Bronchial epithelial cell (primary cell): ENCODE measurements at regions not wholly inside any gene's neighbourhood (a gene's known extent, or its start where the extent isn't known, plus 50 kb on each side); places are given as distances from the start of the nearest gene placed in this dataset.

ENCODE experiments used
- DNase-seq: peaks from one replicate; pipeline ENCODE4 v3.0.0-alpha.2; 2010; ENCODE audit warnings: low read depth
- FAIRE-seq: peaks from 2 replicates; lab custom pipeline; 2011; peaks lifted over from hg19 to GRCh38; lab: Jason Lieb, UNC
- H3K27me3 ChIP-seq: 2 replicates; pipeline ENCODE4 v1.5.1; 2011; ENCODE audit warnings: low read length; ENCODE audit not compliant: control insufficient read depth, insufficient read depth
- H3K36me3 ChIP-seq: 2 replicates; pipeline ENCODE4 v1.5.1; 2011; ENCODE audit warnings: low read length; ENCODE audit not compliant: control insufficient read depth, insufficient read depth
- H3K4me3 ChIP-seq: 2 replicates; pipeline ENCODE4 v1.5.1; 2011; ENCODE audit warnings: mild to moderate bottlenecking, low read depth, low read length, control low read depth
- CTCF ChIP-seq: IDR thresholded peaks from 2 replicates; pipeline ENCODE4 v1.5.1; 2011; ENCODE audit warnings: mild to moderate bottlenecking, moderate library complexity, low read length, control low read depth, inconsistent platforms; ENCODE audit not compliant: insufficient read depth, severe bottlenecking

DNA sequence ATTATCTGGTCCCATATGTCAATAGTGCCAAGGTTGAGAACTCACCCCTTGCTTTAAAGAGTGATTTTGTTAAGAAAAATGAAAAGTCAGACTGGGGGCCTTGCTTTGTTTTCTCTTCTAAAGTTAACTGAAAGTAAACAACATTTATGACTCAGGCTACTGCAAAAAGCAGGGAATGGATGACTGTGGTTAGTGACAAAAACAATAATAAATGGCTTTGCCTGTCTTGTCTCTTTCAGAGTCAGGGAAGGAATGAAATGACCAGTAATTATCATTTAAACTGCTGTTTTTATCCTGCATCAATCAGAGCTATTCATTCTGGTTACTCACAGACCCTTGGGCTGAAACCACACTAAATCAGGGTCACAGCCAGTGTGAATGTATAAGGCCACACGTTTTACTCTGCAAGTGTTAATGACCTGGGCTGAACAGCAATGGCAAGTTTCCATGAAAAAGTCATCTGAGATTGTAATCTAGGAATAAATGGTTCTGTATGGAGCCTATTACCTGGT is 112.2 kb downstream of the ZNF608 start:
- no peaks in the 10 kb centered on the region for H3K27me3 ChIP-seq
- DNase-seq (no peak), FAIRE-seq (no peak)
- H3K36me3 ChIP-seq, result peaks cover 3% of the 10 kb centered on the region
- no peak for TF ChIP-seq CTCF
- no peak overlapping the region for H3K4me3 ChIP-seq

DNA sequence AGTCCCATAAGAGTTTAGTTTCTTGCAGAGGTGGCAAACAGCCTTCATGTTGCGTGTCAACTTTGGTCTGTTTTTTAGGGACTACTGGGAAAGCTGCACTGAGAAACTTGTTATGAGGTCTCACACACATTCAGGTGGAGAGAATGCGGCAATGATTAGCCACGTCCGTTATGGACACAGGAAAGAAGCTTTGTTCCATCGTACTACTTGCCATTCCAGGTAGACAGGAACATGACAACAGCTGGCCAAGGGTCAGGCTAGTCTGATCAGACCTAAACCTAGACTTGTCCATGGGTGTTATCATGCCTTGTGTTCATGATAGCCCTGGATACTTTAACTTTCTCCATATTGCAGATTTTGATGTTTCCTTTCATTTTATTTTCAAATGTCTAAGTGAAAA is 113.2 kb downstream of the ZNF608 start:
- TF ChIP-seq CTCF, result no peak
- H3K4me3 ChIP-seq, result no peak overlapping the region
- FAIRE-seq, result no peak
- H3K27me3 ChIP-seq, result no peaks in the 10 kb centered on the region
- H3K36me3 ChIP-seq, result no peaks in the 10 kb centered on the region
- DNase-seq, result no peak

DNA sequence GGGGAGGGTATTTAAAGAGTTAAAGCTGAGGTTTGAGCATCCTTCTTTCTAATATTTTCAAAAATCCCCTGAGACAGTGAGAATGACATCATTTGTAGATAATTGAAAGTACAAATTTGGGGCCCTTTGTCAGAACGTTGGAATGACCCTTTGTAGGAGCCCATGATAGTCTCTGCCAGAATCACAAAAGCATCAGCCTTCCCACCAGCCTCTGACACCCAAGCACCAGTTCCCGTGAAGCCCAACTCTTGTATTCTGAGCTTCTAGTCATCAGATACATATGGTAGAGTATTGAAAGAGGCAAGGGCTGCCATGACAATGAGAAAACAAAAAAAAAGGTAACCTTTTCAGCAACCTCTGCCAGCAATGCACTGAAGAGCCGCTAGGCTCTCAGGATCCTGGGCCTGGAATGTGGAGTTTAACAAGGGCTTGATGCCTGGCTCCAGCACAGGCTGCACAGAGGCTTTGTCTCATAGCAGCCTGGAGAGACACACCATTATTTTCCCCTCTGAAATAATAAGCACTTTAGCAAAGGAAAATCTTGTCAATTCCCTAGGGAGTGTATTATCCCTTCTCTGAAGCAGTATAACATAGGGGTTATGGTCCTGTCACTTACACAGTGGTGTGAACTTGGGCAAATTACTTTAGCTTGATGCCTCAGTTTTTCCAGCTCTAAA is 114.4 kb downstream of the ZNF608 start:
- FAIRE-seq (no peak), DNase-seq (no peak)
- Histone ChIP-seq H3K4me3 (no peak overlapping the region), H3K27me3 (no peaks in the 10 kb centered on the region), H3K36me3 (no peaks in the 10 kb centered on the region)
- no peak for TF ChIP-seq CTCF

DNA sequence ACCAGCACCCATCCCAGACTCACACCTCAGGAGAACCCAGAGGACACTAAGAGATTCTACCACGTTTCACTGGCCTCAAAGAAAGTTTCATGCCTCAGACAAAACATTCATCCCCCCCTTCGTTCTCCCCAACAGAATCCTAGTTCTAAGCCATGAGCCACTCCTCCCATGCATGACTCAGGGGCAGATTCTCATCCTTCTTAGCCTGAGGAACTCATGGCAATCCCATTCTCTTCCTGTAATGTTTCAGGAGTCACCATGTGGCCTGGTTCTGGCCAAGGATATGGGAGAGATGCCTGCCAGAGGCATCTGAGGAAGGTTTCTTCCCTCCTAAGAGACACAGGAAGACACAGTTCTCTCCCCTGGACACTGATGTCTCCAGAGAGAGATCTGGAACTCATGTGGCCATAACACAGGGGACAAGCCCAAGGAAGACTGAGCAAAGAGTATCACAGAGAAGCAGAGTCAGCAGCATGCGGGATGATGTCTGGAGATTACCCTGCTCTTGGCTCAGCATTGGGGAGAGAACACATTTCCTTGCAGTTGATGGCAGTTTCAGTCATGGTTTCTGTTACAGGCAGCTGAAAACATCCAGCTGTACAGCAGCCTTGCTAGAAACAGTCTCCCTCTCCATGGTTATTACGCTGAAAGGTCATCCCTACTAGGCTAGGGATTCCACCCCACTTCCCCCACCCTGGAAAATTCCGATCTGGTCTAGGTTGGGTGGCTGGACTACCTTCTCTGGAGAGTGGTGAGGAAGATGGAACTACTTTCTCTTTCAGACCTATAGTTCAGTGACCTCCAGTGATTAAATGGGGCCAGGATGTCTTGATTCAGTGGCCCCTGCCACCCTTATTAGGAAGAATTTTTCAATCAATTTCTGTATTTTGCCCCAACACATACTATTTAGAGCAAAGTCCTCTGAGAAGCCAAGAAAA is 115.4 kb downstream of the ZNF608 start:
- Histone ChIP-seq H3K4me3 (no peak overlapping the region), H3K27me3 (no peaks in the 10 kb centered on the region), H3K36me3 (no peaks in the 10 kb centered on the region)
- FAIRE-seq (peak; percentile 28), DNase-seq (no peak)
- no peak for TF ChIP-seq CTCF

DNA sequence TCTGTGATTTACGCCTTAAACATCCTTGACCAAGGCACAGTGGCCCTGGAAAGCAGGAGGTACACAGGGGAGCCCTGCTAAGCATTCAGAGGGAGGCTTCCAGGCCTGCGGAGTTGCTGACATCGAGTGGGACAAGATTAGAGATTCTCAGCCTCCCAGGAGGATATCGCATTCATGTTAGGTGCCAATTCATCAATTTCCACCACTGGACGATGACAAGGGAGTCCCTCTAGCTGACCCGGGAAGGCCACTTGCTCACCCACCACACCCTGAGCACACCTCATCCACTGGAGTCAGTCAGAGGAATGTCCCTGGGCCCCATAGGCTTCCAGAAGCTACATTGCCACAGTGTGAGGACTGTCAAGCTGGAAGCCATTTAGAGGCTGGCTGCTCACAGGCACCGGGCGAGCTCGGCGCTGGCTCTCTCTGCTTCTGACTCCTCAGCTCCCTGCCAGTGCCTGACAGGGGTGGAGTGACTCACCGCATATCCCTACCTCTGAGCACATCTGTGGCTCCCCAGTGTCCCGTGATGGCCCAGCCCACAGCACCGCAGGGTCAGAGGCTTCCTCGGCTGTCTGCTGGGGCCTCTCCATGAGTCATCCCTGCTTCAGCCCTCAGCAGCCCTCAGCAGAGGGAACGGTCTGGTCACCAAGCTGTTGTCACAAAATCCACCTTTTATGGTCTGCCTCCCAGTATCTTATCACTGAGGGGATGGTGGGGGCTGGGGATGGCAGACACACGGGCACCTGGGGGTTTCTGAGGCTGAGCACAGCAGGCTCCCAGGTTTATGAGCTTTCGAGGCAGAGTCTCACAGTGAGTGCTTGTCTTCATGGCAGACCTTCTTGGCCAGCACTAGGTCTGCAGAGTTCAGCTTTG is 117.5 kb downstream of the ZNF608 start:
- peak; percentile 23 for FAIRE-seq
- no peaks in the 10 kb centered on the region for H3K36me3 ChIP-seq
- no peak overlapping the region for H3K4me3 ChIP-seq
- TF ChIP-seq CTCF, result no peak
- H3K27me3 ChIP-seq, result no peaks in the 10 kb centered on the region
- peak; percentile 87 for DNase-seq
